ENCODE measurements at regions not wholly inside any gene's neighbourhood (a gene's known extent, or its start where the extent isn't known, plus 50 kb on each side); places are given as distances from the start of the nearest gene placed in this dataset.

DNA sequence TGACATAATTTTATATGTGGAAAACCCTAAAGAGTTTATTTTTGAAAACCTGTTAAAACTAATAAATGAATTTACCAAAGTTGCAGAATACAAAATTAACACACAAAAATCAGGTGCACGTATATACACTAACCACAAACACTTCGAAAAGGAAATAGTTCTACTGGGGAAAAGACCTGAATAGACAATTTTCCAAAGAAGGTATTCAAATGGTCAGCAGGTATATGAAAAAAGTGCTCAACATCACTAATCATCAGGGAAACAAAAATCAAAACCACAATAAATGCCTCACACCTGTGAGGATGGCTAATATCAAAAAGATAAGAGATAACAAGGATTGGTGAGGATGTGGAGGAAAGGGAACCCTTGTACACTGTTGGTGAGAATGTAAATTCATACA, 110.6 kb downstream of the PXDC1 start:
- H3K4me1 Mint-ChIP-seq, result peaks cover 16% of the 10 kb centered on the region
- TF ChIP-seq CTCF (conservative IDR thresholded peaks at IDR 0.05), result no peak
- H3K4me3 Mint-ChIP-seq, result no peak overlapping the region
- H3K36me3 Mint-ChIP-seq (ENCODE audit: low read depth), result no peaks in the 10 kb centered on the region
- H3K27ac Mint-ChIP-seq (ENCODE audit: unreplicated experiment), result no peak overlapping the region
- no peaks in the 10 kb centered on the region for H3K27me3 Mint-ChIP-seq (ENCODE audit: low read depth)
- DNase-seq (ENCODE audit: low read depth, low spot score), result no peak
- H3K9me3 Mint-ChIP-seq, result peaks cover 6% of the 10 kb centered on the region

DNA sequence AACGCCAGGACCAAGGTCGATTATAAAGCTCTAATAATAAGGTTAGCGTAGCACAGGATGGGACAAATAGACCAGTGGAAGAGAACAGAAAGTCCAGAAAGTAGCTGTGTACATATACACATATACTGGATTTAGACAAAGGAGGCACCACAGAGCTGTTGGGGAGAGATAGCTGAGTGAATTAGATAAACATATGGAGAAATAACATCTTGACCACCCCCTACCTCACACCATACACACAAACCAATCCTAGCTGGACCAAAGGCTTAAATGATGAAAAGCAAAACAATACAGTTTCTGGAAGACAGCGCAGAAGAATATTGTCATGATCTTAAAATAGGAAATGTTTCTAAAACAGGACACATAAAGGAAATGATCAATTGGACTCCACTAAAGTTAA, 112.9 kb downstream of the PXDC1 start:
- Mint-ChIP-seq H3K27me3 (ENCODE audit: low read depth) (no peaks in the 10 kb centered on the region), H3K4me1 (peaks cover 5% of the 10 kb centered on the region), H3K4me3 (no peak overlapping the region)

DNA sequence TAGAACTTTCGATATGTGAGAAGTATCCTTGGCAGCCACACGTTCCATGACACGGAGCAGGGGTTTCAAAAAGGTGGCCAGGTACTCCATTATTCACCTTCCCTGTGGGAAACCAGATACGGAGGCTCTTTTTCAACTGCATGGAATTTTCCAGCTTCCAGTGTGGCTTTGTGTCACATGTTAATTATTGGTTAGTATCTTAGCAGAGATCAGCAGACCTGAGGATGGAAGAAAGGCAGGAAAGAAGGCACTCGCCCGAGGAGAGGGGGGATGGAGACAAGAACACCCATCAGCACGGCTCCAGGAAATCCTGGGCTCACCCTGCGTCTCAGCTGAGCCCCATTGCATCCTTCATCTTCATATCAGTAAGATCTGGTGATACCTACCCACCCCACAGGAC, 115.5 kb downstream of the PXDC1 start:
- Mint-ChIP-seq H3K9me3 (peaks cover 4% of the 10 kb centered on the region), H3K27me3 (ENCODE audit: low read depth) (no peaks in the 10 kb centered on the region), H3K4me3 (no peak overlapping the region), H3K36me3 (ENCODE audit: low read depth) (no peaks in the 10 kb centered on the region), H3K4me1 (no peaks in the 10 kb centered on the region), H3K27ac (ENCODE audit: unreplicated experiment) (no peak overlapping the region)
- DNase-seq (ENCODE audit: low read depth, low spot score), result no peak
- no peak for TF ChIP-seq CTCF (conservative IDR thresholded peaks at IDR 0.05)

More for the DNA sequence above, 112.9 kb downstream of the PXDC1 start:
- DNase-seq (ENCODE audit: low read depth, low spot score), result no peak
- Mint-ChIP-seq H3K27ac (ENCODE audit: unreplicated experiment) (no peak overlapping the region), H3K36me3 (ENCODE audit: low read depth) (no peaks in the 10 kb centered on the region), H3K9me3 (peaks cover 6% of the 10 kb centered on the region)
- TF ChIP-seq CTCF (conservative IDR thresholded peaks at IDR 0.05), result no peak

DNA sequence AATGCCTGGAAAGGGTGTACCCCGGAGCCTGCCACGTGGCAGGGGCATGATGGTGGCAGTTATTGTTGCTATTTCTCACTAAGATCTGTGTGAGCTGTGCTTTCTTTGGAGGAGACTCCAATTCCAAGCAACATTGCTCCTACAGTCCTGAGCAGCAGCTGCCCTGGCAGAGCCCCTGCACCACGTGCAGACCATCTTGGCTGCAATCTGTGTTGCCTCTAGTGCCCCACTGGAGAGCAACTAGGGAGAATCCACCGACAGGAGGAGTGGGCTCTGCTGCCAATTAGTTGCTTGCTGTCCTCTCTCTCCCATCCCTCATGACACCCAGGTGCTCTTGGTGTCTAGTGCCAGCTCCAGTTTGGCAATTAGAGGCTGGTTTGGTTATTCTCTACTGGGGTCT, 116.0 kb downstream of the PXDC1 start:
- no peak for TF ChIP-seq CTCF (conservative IDR thresholded peaks at IDR 0.05)
- Mint-ChIP-seq H3K9me3 (peaks cover 4% of the 10 kb centered on the region), H3K4me1 (peaks cover 2% of the 10 kb centered on the region), H3K4me3 (no peak overlapping the region), H3K27me3 (ENCODE audit: low read depth) (no peaks in the 10 kb centered on the region), H3K36me3 (ENCODE audit: low read depth) (no peaks in the 10 kb centered on the region), H3K27ac (ENCODE audit: unreplicated experiment) (no peak overlapping the region)
- DNase-seq (ENCODE audit: low read depth, low spot score), result no peak

- no peak overlapping the region for H3K4me3 Mint-ChIP-seq
- H3K36me3 Mint-ChIP-seq (ENCODE audit: low read depth), result no peaks in the 10 kb centered on the region
- no peak overlapping the region for H3K27ac Mint-ChIP-seq (ENCODE audit: unreplicated experiment)
- no peak for DNase-seq (ENCODE audit: low read depth, low spot score)
- H3K9me3 Mint-ChIP-seq, result peaks cover 2% of the 10 kb centered on the region
- H3K27me3 Mint-ChIP-seq (ENCODE audit: low read depth), result no peaks in the 10 kb centered on the region
- TF ChIP-seq CTCF (conservative IDR thresholded peaks at IDR 0.05), result no peak
- H3K4me1 Mint-ChIP-seq, result peaks cover 8% of the 10 kb centered on the region
Measured at GRCh38 chr6:3634280-3634816, 117.2 kb downstream of the PXDC1 start.

DNA sequence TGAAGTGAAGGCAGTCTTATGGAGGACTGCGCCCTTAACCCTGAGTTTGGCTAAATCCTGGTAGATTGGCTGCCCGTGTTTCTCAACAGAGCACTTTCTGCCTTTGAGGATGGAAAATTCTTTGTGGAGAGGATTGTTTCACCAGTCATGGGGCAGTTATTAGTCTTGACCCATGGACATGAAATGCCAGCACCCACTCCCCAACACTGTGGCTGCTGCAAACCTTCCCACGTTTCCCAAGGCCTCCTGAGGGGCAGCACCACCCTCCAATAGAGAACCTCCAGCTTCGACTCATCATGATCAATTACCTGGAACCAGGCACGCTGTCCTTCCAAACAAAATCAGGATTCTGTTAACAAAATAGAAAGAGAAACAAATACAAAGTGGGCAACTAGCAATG, 117.8 kb downstream of the PXDC1 start:
- TF ChIP-seq CTCF (conservative IDR thresholded peaks at IDR 0.05), result no peak
- peaks cover 14% of the 10 kb centered on the region for H3K4me1 Mint-ChIP-seq
- H3K36me3 Mint-ChIP-seq (ENCODE audit: low read depth), result no peaks in the 10 kb centered on the region
- no peaks in the 10 kb centered on the region for H3K9me3 Mint-ChIP-seq
- no peak overlapping the region for H3K4me3 Mint-ChIP-seq
- H3K27ac Mint-ChIP-seq (ENCODE audit: unreplicated experiment), result no peak overlapping the region
- DNase-seq (ENCODE audit: low read depth, low spot score), result no peak
- no peaks in the 10 kb centered on the region for H3K27me3 Mint-ChIP-seq (ENCODE audit: low read depth)
